ENCODE measurements at regions not wholly inside any gene's neighbourhood (a gene's known extent, or its start where the extent isn't known, plus 50 kb on each side); places are given as distances from the start of the nearest gene placed in this dataset.

- TF ChIP-seq CTCF (IDR thresholded peaks at IDR 0.05) (no peak), SIN3A (IDR thresholded peaks at IDR 0.05; ENCODE audit: borderline replicate concordance, low read depth, low read length) (no peak), RXRA (IDR thresholded peaks at IDR 0.05; ENCODE audit: borderline replicate concordance, low read depth) (no peak), YY1 (IDR thresholded peaks at IDR 0.05; ENCODE audit: low read depth) (no peak), GABPA (IDR thresholded peaks at IDR 0.05; ENCODE audit: low read depth) (no peak), EZH2phosphoT487 (IDR thresholded peaks at IDR 0.05; ENCODE audit: borderline replicate concordance, low read depth) (no peak), TEAD4 (IDR thresholded peaks at IDR 0.05; ENCODE audit: borderline replicate concordance, insufficient read depth) (no peak)
- TF ChIP-seq, protein P1, sequence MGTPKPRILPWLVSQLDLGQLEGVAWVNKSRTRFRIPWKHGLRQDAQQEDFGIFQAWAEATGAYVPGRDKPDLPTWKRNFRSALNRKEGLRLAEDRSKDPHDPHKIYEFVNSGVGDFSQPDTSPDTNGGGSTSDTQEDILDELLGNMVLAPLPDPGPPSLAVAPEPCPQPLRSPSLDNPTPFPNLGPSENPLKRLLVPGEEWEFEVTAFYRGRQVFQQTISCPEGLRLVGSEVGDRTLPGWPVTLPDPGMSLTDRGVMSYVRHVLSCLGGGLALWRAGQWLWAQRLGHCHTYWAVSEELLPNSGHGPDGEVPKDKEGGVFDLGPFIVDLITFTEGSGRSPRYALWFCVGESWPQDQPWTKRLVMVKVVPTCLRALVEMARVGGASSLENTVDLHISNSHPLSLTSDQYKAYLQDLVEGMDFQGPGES (IDR thresholded peaks at IDR 0.05; ENCODE audit: low read depth, low read length) = no peak
- TF ChIP-seq, protein P2, sequence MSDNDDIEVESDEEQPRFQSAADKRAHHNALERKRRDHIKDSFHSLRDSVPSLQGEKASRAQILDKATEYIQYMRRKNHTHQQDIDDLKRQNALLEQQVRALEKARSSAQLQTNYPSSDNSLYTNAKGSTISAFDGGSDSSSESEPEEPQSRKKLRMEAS (IDR thresholded peaks at IDR 0.05; ENCODE audit: low read depth) = no peak
These were observed 343.8 kb downstream of the MZT1 start for GRCh38 chr13:72383646-72384045.

Measured in SK-N-SH (cell line).